Testis (tissue), 2 donors: ENCODE measurements at regions not wholly inside any gene's neighbourhood (a gene's known extent, or its start where the extent isn't known, plus 50 kb on each side); places are given as distances from the start of the nearest gene placed in this dataset.

ENCODE experiments used
- CTCF ChIP-seq, 3 experiments: fragments of 450-650 bp in 2 of 3; fragments of 200-600 bp in 1 of 3; sonication (generic) in 1 of 3; IDR thresholded peaks; one replicate each; pipeline ENCODE4 v1.5.1; 2016 to 2019; ENCODE audit warnings: antibody characterized with exemption in 3 of 3, mild to moderate bottlenecking in 2 of 3, moderate library complexity in 1 of 3
- POLR2A ChIP-seq: fragments of 450-650 bp; IDR thresholded peaks from one replicate; pipeline ENCODE4 v1.6.1; 2017; ENCODE audit warnings: antibody characterized with exemption, mild to moderate bottlenecking, moderate library complexity

DNA sequence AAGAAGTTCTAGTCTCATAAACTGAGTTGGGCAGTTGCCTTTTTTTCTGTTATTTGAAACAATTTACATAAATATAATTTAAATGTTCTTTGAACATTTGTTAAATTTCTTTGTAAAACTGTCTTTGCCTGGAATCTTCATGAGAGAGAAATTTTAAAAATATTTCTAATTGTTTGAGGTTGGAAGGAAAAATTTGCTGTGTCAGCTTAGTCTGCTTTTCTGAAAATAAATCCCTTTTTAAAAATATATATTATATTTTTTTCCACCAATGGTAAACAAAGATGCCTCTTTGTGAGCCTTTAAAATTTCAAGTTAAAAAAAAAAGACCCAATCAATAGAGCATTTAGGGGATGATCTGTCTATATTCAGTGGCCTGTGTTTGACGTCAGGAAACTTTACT lies 542.7 kb downstream of the KIF4B start:
- TF ChIP-seq CTCF (IDR thresholded peaks at IDR 0.05) (no peak), POLR2A (no peak)
